ENCODE measurements at regions not wholly inside any gene's neighbourhood (a gene's known extent, or its start where the extent isn't known, plus 50 kb on each side); places are given as distances from the start of the nearest gene placed in this dataset.

- no peaks in the 10 kb centered on the region for H3K9me2 ChIP-seq (ENCODE audit: insufficient read depth)
- H4K20me1 ChIP-seq (replicated peaks; ENCODE audit: insufficient read depth): no peaks in the 10 kb centered on the region
- no peak overlapping the region for H3K4me3 Mint-ChIP-seq
- DNase-seq (ENCODE audit: low spot score) (no peak), ATAC-seq (no peak)
- no peak overlapping the region for H3K27ac Mint-ChIP-seq
- no peaks in the 10 kb centered on the region for H3K27me3 Mint-ChIP-seq (ENCODE audit: insufficient read depth, low read depth, poor library complexity)
- H3K4me2 ChIP-seq: no peak overlapping the region
- H2AFZ ChIP-seq: no peak overlapping the region
- no peaks in the 10 kb centered on the region; the same call in 2 of the 3 replicates for H3K36me3 Mint-ChIP-seq (ENCODE audit: low read depth)
- no peak for TF ChIP-seq JUNB (IDR thresholded peaks at IDR 0.05; ENCODE audit: unreplicated experiment)
- peaks cover 3% of the 10 kb centered on the region; the same call in 1 of the 3 replicates for H3K4me1 Mint-ChIP-seq
- H3K9me3 Mint-ChIP-seq: peaks cover 26% of the 10 kb centered on the region; the same call in 2 of the 3 replicates
- H3K27ac ChIP-seq (ENCODE audit: low read depth): no peak overlapping the region
- H3K4me3 ChIP-seq: no peak overlapping the region
- no peaks in the 10 kb centered on the region for H3K36me3 ChIP-seq (ENCODE audit: insufficient read depth)
- no peaks in the 10 kb centered on the region for H3F3A ChIP-seq (replicated peaks; ENCODE audit: low read depth)
- H3K4me1 ChIP-seq (ENCODE audit: insufficient read depth): no peaks in the 10 kb centered on the region
- no peaks in the 10 kb centered on the region for H3K27me3 ChIP-seq (ENCODE audit: insufficient read depth)
- H3K79me2 ChIP-seq (replicated peaks; ENCODE audit: insufficient read depth): no peaks in the 10 kb centered on the region
Measured at GRCh38 chr11:15396778-15397177, 282.1 kb downstream of the INSC start.

GRCh38 chr11:15406851-15407351 is 292.2 kb downstream of the INSC start:
- Mint-ChIP-seq H3K27ac (no peak overlapping the region), H3K4me1 (no peaks in the 10 kb centered on the region), H3K9me3 (no peaks in the 10 kb centered on the region), H3K36me3 (ENCODE audit: low read depth) (no peaks in the 10 kb centered on the region; the same call in 2 of the 3 replicates), H3K27me3 (ENCODE audit: insufficient read depth, low read depth, poor library complexity) (peaks cover 2% of the 10 kb centered on the region), H3K4me3 (no peak overlapping the region)
- DNase-seq (ENCODE audit: low spot score): no peak
- H3K27me3 ChIP-seq (ENCODE audit: insufficient read depth): no peaks in the 10 kb centered on the region
- H3F3A ChIP-seq (replicated peaks; ENCODE audit: low read depth): no peaks in the 10 kb centered on the region
- H3K36me3 ChIP-seq (ENCODE audit: insufficient read depth): no peaks in the 10 kb centered on the region
- ATAC-seq: no peak
- H3K79me2 ChIP-seq (replicated peaks; ENCODE audit: insufficient read depth): no peaks in the 10 kb centered on the region
- H3K4me3 ChIP-seq: no peak overlapping the region
- H3K4me2 ChIP-seq: no peak overlapping the region
- no peaks in the 10 kb centered on the region for H4K20me1 ChIP-seq (replicated peaks; ENCODE audit: insufficient read depth)
- H3K4me1 ChIP-seq (ENCODE audit: insufficient read depth): no peaks in the 10 kb centered on the region
- H3K9me2 ChIP-seq (ENCODE audit: insufficient read depth): no peaks in the 10 kb centered on the region; the same call in 1 of the 2 replicates
- H2AFZ ChIP-seq: no peak overlapping the region
- H3K27ac ChIP-seq (ENCODE audit: low read depth): no peak overlapping the region
- TF ChIP-seq ZNF114 (CRISPR knock-in tag; IDR thresholded peaks at IDR 0.05) (no peak), STAT1 (IDR thresholded peaks at IDR 0.05; ENCODE audit: unreplicated experiment) (no peak), EZH2 (IDR thresholded peaks at IDR 0.05; ENCODE audit: low read depth, unreplicated experiment) (no peak), ZNF331 (CRISPR knock-in tag; IDR thresholded peaks at IDR 0.05; ENCODE audit: low read depth) (no peak), REST (IDR thresholded peaks at IDR 0.05; ENCODE audit: unreplicated experiment) (no peak), CREB1 (CRISPR knock-in tag; IDR thresholded peaks at IDR 0.05; ENCODE audit: low read depth) (no peak), ETS1 (IDR thresholded peaks at IDR 0.05) (no peak)
- TF ChIP-seq, protein P1, sequence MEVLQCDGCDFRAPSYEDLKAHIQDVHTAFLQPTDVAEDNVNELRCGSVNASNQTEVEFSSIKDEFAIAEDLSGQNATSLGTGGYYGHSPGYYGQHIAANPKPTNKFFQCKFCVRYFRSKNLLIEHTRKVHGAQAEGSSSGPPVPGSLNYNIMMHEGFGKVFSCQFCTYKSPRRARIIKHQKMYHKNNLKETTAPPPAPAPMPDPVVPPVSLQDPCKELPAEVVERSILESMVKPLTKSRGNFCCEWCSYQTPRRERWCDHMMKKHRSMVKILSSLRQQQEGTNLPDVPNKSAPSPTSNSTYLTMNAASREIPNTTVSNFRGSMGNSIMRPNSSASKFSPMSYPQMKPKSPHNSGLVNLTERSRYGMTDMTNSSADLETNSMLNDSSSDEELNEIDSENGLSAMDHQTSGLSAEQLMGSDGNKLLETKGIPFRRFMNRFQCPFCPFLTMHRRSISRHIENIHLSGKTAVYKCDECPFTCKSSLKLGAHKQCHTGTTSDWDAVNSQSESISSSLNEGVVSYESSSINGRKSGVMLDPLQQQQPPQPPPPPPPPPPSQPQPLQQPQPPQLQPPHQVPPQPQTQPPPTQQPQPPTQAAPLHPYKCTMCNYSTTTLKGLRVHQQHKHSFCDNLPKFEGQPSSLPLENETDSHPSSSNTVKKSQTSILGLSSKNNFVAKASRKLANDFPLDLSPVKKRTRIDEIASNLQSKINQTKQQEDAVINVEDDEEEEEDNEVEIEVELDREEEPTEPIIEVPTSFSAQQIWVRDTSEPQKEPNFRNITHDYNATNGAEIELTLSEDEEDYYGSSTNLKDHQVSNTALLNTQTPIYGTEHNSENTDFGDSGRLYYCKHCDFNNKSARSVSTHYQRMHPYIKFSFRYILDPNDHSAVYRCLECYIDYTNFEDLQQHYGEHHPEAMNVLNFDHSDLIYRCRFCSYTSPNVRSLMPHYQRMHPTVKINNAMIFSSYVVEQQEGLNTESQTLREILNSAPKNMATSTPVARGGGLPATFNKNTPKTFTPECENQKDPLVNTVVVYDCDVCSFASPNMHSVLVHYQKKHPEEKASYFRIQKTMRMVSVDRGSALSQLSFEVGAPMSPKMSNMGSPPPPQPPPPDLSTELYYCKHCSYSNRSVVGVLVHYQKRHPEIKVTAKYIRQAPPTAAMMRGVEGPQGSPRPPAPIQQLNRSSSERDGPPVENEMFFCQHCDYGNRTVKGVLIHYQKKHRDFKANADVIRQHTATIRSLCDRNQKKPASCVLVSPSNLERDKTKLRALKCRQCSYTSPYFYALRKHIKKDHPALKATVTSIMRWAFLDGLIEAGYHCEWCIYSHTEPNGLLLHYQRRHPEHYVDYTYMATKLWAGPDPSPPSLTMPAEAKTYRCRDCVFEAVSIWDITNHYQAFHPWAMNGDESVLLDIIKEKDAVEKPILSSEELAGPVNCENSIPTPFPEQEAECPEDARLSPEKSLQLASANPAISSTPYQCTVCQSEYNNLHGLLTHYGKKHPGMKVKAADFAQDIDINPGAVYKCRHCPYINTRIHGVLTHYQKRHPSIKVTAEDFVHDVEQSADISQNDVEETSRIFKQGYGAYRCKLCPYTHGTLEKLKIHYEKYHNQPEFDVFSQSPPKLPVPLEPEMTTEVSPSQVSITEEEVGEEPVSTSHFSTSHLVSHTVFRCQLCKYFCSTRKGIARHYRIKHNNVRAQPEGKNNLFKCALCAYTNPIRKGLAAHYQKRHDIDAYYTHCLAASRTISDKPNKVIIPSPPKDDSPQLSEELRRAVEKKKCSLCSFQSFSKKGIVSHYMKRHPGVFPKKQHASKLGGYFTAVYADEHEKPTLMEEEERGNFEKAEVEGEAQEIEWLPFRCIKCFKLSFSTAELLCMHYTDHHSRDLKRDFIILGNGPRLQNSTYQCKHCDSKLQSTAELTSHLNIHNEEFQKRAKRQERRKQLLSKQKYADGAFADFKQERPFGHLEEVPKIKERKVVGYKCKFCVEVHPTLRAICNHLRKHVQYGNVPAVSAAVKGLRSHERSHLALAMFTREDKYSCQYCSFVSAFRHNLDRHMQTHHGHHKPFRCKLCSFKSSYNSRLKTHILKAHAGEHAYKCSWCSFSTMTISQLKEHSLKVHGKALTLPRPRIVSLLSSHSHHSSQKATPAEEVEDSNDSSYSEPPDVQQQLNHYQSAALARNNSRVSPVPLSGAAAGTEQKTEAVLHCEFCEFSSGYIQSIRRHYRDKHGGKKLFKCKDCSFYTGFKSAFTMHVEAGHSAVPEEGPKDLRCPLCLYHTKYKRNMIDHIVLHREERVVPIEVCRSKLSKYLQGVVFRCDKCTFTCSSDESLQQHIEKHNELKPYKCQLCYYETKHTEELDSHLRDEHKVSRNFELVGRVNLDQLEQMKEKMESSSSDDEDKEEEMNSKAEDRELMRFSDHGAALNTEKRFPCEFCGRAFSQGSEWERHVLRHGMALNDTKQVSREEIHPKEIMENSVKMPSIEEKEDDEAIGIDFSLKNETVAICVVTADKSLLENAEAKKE (CRISPR knock-in tag; IDR thresholded peaks at IDR 0.05): no peak
